IMR-90 (cell line): ENCODE measurements at regions not wholly inside any gene's neighbourhood (a gene's known extent, or its start where the extent isn't known, plus 50 kb on each side); places are given as distances from the start of the nearest gene placed in this dataset.

Experiments used
- ATAC-seq: fragments of 200-7000 bp; cut with Tn5 transposase; 2 replicates; pipeline ENCODE4 v1.9.1; 2020; ENCODE audit warnings: low read depth, mild to moderate bottlenecking, moderate library complexity
- BruUV-seq: library from RNA; stranded (reverse); fragments of 400-500 nt; replicated peaks from 2 replicates; lab custom pipeline; 2021; lab: Mats Ljungman, UMichigan
- CTCF ChIA-PET: fragments of 300-600 bp; formaldehyde crosslinking; extraction: SDS; loops from one replicate; lab custom pipeline; 2021; ENCODE audit warnings: antibody characterized with exemption; lab: Yijun Ruan, JAX
- POLR2A ChIA-PET: fragments of 300-600 bp; sonication (Branson Sonifier 250); formaldehyde crosslinking; loops from one replicate; lab custom pipeline; 2022; ENCODE audit warnings: antibody characterized with exemption; ENCODE audit not compliant: unreplicated experiment; lab: Charles Lee
- DNase-seq: peaks from one replicate; pipeline ENCODE4 v3.0.0; 2013
- H2AFZ ChIP-seq: replicated peaks from 2 replicates; pipeline ENCODE3; 2013; ENCODE audit warnings: low read length, mild to moderate bottlenecking; ENCODE audit not compliant: poor library complexity
- H2AK5ac ChIP-seq: 2 replicates; pipeline ENCODE4 v1.6.1; 2013; ENCODE audit warnings: low read depth, low read length, inconsistent platforms
- H2AK9ac ChIP-seq: replicated peaks from 2 replicates; pipeline ENCODE3; 2013; ENCODE audit warnings: mild to moderate bottlenecking, low read depth, low read length, moderate library complexity; ENCODE audit not compliant: poor library complexity
- H2BK120ac ChIP-seq: 2 replicates; pipeline ENCODE4 v1.6.1; 2013; ENCODE audit warnings: low read depth, low read length, inconsistent platforms
- H2BK15ac ChIP-seq: 3 replicates; pipeline ENCODE4 v1.6.1; 2013; ENCODE audit warnings: low read depth, low read length, inconsistent platforms
- H2BK20ac ChIP-seq: 2 replicates; pipeline ENCODE4 v1.6.1; 2013; ENCODE audit warnings: low read depth, mild to moderate bottlenecking, inconsistent platforms, low read length, moderate library complexity
- H2BK5ac ChIP-seq: 2 replicates; pipeline ENCODE4 v1.6.1; 2013; ENCODE audit warnings: mild to moderate bottlenecking, low read depth, low read length, inconsistent platforms; ENCODE audit not compliant: poor library complexity, severe bottlenecking
- H3K14ac ChIP-seq: replicated peaks from 2 replicates; pipeline ENCODE4 v1.6.1; 2013; ENCODE audit warnings: low read depth, low read length, inconsistent platforms
- H3K18ac ChIP-seq: 2 replicates; pipeline ENCODE4 v1.6.1; 2013; ENCODE audit warnings: low read depth, low read length, control low read depth
- H3K23ac ChIP-seq: 2 replicates; pipeline ENCODE4 v1.6.1; 2013; ENCODE audit warnings: low read depth, low read length, inconsistent platforms
- H3K27ac ChIP-seq: 2 replicates; pipeline ENCODE4 v1.5.1; 2013; ENCODE audit warnings: mild to moderate bottlenecking, control low read depth, low read length; ENCODE audit not compliant: insufficient read depth
- H3K27me3 ChIP-seq: 2 replicates; pipeline ENCODE4 v1.6.1; 2013; ENCODE audit warnings: low read length; ENCODE audit not compliant: control insufficient read depth, insufficient read depth
- H3K36me3 ChIP-seq: 2 replicates; pipeline ENCODE4 v1.6.1; 2013; ENCODE audit warnings: low read length, mixed read lengths; ENCODE audit not compliant: control insufficient read depth, insufficient read depth
- H3K4ac ChIP-seq: 2 replicates; pipeline ENCODE4 v1.6.1; 2013; ENCODE audit warnings: low read depth, low read length, inconsistent platforms
- H3K4me1 ChIP-seq: 2 replicates; pipeline ENCODE4 v1.6.1; 2013; ENCODE audit warnings: low read length, mixed read lengths; ENCODE audit not compliant: control insufficient read depth, insufficient read depth
- H3K4me2 ChIP-seq: 2 replicates; pipeline ENCODE4 v1.6.1; 2013; ENCODE audit warnings: low read depth, mild to moderate bottlenecking, control low read depth, low read length, moderate library complexity
- H3K4me3 ChIP-seq: 2 replicates; pipeline ENCODE4 v1.5.1; 2013; ENCODE audit warnings: low read depth, mild to moderate bottlenecking, control low read depth, low read length, moderate library complexity; ENCODE audit not compliant: insufficient read depth
- H3K56ac ChIP-seq: 2 replicates; pipeline ENCODE4 v1.6.1; 2013; ENCODE audit warnings: low read length, inconsistent platforms; ENCODE audit not compliant: insufficient read depth; ENCODE audit errors: extremely low read depth
- H3K79me1 ChIP-seq, 2 experiments: 2 replicates each; pipeline ENCODE4 v1.6.1; 2013; ENCODE audit warnings: low read length in 2 of 2, inconsistent platforms in 1 of 2, low read depth in 1 of 2
- H3K9ac ChIP-seq: 2 replicates; pipeline ENCODE4 v1.6.1; 2013; ENCODE audit warnings: low read depth, low read length, control low read depth
- H3K9me1 ChIP-seq: 2 replicates; pipeline ENCODE4 v1.6.1; 2013; ENCODE audit warnings: low read length, inconsistent platforms; ENCODE audit not compliant: insufficient read depth
- H3K9me3 ChIP-seq: 2 replicates; pipeline ENCODE4 v1.6.1; 2013; ENCODE audit warnings: low read length; ENCODE audit not compliant: control insufficient read depth, insufficient read depth
- H4K20me1 ChIP-seq: 2 replicates; pipeline ENCODE4 v1.6.1; 2013; ENCODE audit warnings: low read length, inconsistent platforms; ENCODE audit not compliant: insufficient read depth
- H4K5ac ChIP-seq: 2 replicates; pipeline ENCODE4 v1.6.1; 2013; ENCODE audit warnings: mild to moderate bottlenecking, low read depth, low read length, control low read depth
- H4K8ac ChIP-seq, 2 experiments: 2 replicates each; pipeline ENCODE4 v1.6.1; 2013; ENCODE audit warnings: low read depth in 2 of 2, low read length in 2 of 2, control low read depth in 1 of 2, inconsistent platforms in 1 of 2
- H4K91ac ChIP-seq: 2 replicates; pipeline ENCODE4 v1.6.1; 2013; ENCODE audit warnings: low read depth, low read length, inconsistent platforms; ENCODE audit not compliant: insufficient read depth
- BHLHE40 ChIP-seq: fragments of 150-350 bp; IDR thresholded peaks from 2 replicates; pipeline ENCODE4 v1.6.1; 2016; ENCODE audit warnings: mild to moderate bottlenecking, low read depth, low read length
- CEBPB ChIP-seq: IDR thresholded peaks from 2 replicates; pipeline ENCODE4 v1.6.1; 2012; ENCODE audit warnings: low read depth, low read length, improper control_type of control experiment
- CHD1 ChIP-seq: IDR thresholded peaks from 2 replicates; pipeline ENCODE4 v1.6.1; 2012; ENCODE audit warnings: low read depth, low read length, improper control_type of control experiment
- CTCF ChIP-seq: conservative IDR thresholded peaks from 2 replicates; pipeline ENCODE4 v1.5.1; 2012; ENCODE audit warnings: mild to moderate bottlenecking, low read depth, low read length, improper control_type of control experiment
- ELK1 ChIP-seq: fragments of 150-350 bp; IDR thresholded peaks from 2 replicates; pipeline ENCODE4 v1.6.1; 2016; ENCODE audit warnings: low read depth, mild to moderate bottlenecking, low read length, moderate library complexity, borderline replicate concordance
- FOS ChIP-seq: fragments of 150-350 bp; IDR thresholded peaks from 2 replicates; pipeline ENCODE4 v1.6.1; 2016; ENCODE audit warnings: low read depth, low read length
- MAFK ChIP-seq: IDR thresholded peaks from 2 replicates; pipeline ENCODE4 v1.6.1; 2012; ENCODE audit warnings: low read depth, low read length, improper control_type of control experiment
- MAZ ChIP-seq: IDR thresholded peaks from 2 replicates; pipeline ENCODE4 v1.6.1; 2012; ENCODE audit warnings: low read depth, mild to moderate bottlenecking, low read length, improper control_type of control experiment, moderate library complexity, borderline replicate concordance
- MXI1 ChIP-seq: IDR thresholded peaks from 2 replicates; pipeline ENCODE4 v1.6.1; 2012; ENCODE audit warnings: low read depth, mild to moderate bottlenecking, low read length, moderate library complexity, borderline replicate concordance
- NFE2L2 ChIP-seq: fragments of 150-350 bp; IDR thresholded peaks from 2 replicates; pipeline ENCODE4 v1.6.1; 2016; ENCODE audit warnings: low read depth, mild to moderate bottlenecking, low read length
- POLR2A ChIP-seq: IDR thresholded peaks from 2 replicates; pipeline ENCODE4 v1.6.1; 2012; ENCODE audit warnings: mild to moderate bottlenecking, low read depth, low read length
- RAD21 ChIP-seq: IDR thresholded peaks from 2 replicates; pipeline ENCODE4 v1.6.1; 2012; ENCODE audit warnings: low read length, improper control_type of control experiment
- RCOR1 ChIP-seq: IDR thresholded peaks from 2 replicates; pipeline ENCODE4 v1.6.1; 2012; ENCODE audit warnings: mild to moderate bottlenecking, low read length, improper control_type of control experiment; ENCODE audit not compliant: insufficient replicate concordance
- RFX5 ChIP-seq: IDR thresholded peaks from 2 replicates; pipeline ENCODE4 v1.8.0; 2012; ENCODE audit warnings: low read depth, mild to moderate bottlenecking, low read length, moderate library complexity
- SMC3 ChIP-seq: fragments of 150-350 bp; IDR thresholded peaks from 2 replicates; pipeline ENCODE4 v1.6.1; 2016; ENCODE audit warnings: low read depth, mild to moderate bottlenecking, antibody characterized with exemption, low read length, moderate library complexity
- USF2 ChIP-seq: fragments of 150-350 bp; IDR thresholded peaks from 2 replicates; pipeline ENCODE4 v1.6.1; 2017; ENCODE audit warnings: mild to moderate bottlenecking, antibody characterized with exemption, low read length, low read depth
- WGBS, 2 experiments: methylation state at CpG; one replicate each; pipeline versions ENCODE4 v1.1.5 to v1.1.7; 2013; ENCODE audit warnings: missing lambda C conversion rate in 2 of 2; ENCODE audit not compliant: insufficient read length in 1 of 2; ENCODE audit errors: extremely low coverage in 2 of 2; 5-methylcytosine and 5-hydroxymethylcytosine counted together
- dilution Hi-C: fragments of 300-500 bp; cut with HindIII; formaldehyde crosslinking; loops from one replicate; pipeline ENCODE4 v1.14.3; 2018; ENCODE audit warnings: low sequenced_read_pairs; ENCODE audit not compliant: unreplicated experiment
- in situ Hi-C: fragments of 300-500 bp; cut with MboI; formaldehyde crosslinking; loops from 3 replicates; pipeline ENCODE4 v1.14.3; 2019; ENCODE audit warnings: low sequenced_read_pairs, inconsistent platforms, mixed read lengths
- intact Hi-C: fragments of 100-400 bp; cut with micrococcal nuclease; formaldehyde crosslinking; loops from 2 replicates; pipeline ENCODE4 v1.10.0; 2022

- H3K9ac ChIP-seq = no peak overlapping the region
- no peak overlapping the region for H3K56ac ChIP-seq
- peak overlapping the region; percentile 73 for H2AFZ ChIP-seq
- no TSS peak for BruUV-seq
- dilution Hi-C loops = no loop called here
- CTCF ChIA-PET = no interaction called here
- no peaks in the 10 kb centered on the region for H3K4me1 ChIP-seq
- no peaks in the 10 kb centered on the region for H3K79me1 ChIP-seq
- peaks cover 9% of the 10 kb centered on the region for H3K9me3 ChIP-seq
- H3K9me1 ChIP-seq = no peaks in the 10 kb centered on the region
- H3K4me3 ChIP-seq = no peak overlapping the region
- peak overlapping the region; percentile 28 for H2BK5ac ChIP-seq
- peak overlapping the region; percentile 54 for H2BK20ac ChIP-seq
- peak overlapping the region; percentile 66; the same call in 1 of the 2 replicates for H3K14ac ChIP-seq
- no peak overlapping the region for H3K27ac ChIP-seq
- no peak overlapping the region for H4K91ac ChIP-seq
- in situ Hi-C loops = no loop called here
- H4K5ac ChIP-seq = peak overlapping the region; percentile 53; the same call in 1 of the 2 replicates
- no peak overlapping the region; the same call in 1 of the 2 replicates for H3K23ac ChIP-seq
- no peaks in the 10 kb centered on the region for H3K36me3 ChIP-seq
- H4K8ac ChIP-seq = peak overlapping the region in 1 of 2 experiments; percentile 44; a peak in 2 of 4 replicates
- no peak overlapping the region for H3K4me2 ChIP-seq
- DNase-seq (peak; percentile 35), ATAC-seq (no peak)
- H2BK120ac ChIP-seq = peak overlapping the region; percentile 42
- H3K18ac ChIP-seq = peak overlapping the region; percentile 21; the same call in 1 of the 2 replicates
- H2AK9ac ChIP-seq = no peak overlapping the region
- no peaks in the 10 kb centered on the region for H3K27me3 ChIP-seq
- WGBS, 2 experiments = no CpG with 5 or more reads among the region's 6 CpGs
- no peak overlapping the region for H2BK15ac ChIP-seq
- no peak for TF ChIP-seq POLR2A
- no peak for TF ChIP-seq CTCF
- no peak for TF ChIP-seq RCOR1
- no peak for TF ChIP-seq ELK1
- TF ChIP-seq USF2 = no peak
- no peak for TF ChIP-seq NFE2L2
- no peak for TF ChIP-seq FOS
- TF ChIP-seq MAZ = no peak
- no peak for TF ChIP-seq MAFK
- TF ChIP-seq SMC3 = no peak
- no peak for TF ChIP-seq RAD21
- TF ChIP-seq RFX5 = no peak
- TF ChIP-seq MXI1 = no peak
- no peak for TF ChIP-seq CHD1
- TF ChIP-seq CEBPB = no peak
- no peak for TF ChIP-seq BHLHE40
- peak overlapping the region; percentile 41; the same call in 1 of the 2 replicates for H3K4ac ChIP-seq
- no peak overlapping the region; the same call in 1 of the 2 replicates for H2AK5ac ChIP-seq
- H4K20me1 ChIP-seq = no peaks in the 10 kb centered on the region
- intact Hi-C loops = no loop called here
- POLR2A ChIA-PET = no interaction called here
Observed at GRCh38 chr10:21427804-21428481, 97.5 kb downstream of the SKIDA1 start.
